COLO668 (cell line): ENCODE measurements at regions not wholly inside any gene's neighbourhood (a gene's known extent, or its start where the extent isn't known, plus 50 kb on each side); places are given as distances from the start of the nearest gene placed in this dataset.

Experiments used
- DNase-seq: peaks from one replicate; lab custom pipeline; 2025; ENCODE audit not compliant: unreplicated experiment; lab: John Stamatoyannopoulos, UW

DNA sequence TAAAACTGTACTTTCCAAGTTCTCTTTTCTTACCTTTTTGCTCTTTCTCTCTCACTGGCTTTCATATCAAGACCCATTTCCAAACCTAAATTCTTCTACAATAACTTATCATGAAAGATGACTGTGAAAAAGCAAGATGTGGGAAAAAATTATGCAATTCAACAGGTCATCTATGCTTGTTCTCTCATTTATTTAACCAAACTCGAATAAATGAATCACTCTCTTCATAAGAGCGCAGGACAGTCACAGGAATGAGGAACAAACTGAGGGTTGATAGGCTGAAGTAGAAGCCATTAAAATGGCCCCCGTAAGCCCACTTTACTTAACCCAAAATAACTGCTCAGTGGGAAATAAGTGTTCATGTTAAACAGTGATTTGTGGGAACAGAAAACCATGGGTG is 1289.7 kb upstream of the SORCS1 start:
- DNase-seq: no peak

DNA sequence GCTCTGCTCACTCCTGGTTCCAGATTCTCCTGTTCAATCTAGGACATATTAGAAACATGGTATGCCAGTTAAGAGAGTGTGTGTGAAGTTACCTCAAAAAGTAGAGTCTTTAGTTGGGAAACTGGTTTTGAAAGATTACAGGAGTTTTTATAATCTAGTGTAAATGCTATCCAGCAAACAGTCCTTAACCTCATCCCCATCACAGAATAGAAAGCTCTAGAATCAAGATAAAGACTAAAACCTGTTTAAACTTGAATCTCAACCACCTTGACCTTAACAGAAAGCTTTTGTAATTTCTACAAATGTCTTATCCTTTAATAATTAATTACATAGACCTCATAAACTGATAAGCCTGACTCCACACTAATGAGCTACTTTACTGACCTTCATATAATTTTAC is 1288.7 kb upstream of the SORCS1 start:
- DNase-seq: no peak

DNA sequence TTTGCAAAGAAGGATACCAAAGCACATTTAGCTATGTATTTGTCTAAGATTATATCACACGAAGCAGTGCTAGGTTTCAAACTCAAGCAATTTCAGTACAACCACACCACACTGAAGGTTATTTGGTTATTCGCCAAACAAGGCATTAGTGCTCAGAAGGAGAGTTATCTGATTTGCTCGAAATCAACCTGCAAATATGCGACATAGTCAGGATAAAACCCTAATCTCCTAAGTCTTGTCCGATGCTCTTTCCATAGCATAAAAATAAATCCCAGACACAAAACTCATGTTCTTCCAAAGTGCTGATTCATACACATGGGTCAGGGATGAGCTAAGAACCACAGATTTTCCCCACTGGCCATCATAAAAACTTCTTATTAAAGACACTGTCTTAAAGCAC is 1288.0 kb upstream of the SORCS1 start:
- no peak for DNase-seq

DNA sequence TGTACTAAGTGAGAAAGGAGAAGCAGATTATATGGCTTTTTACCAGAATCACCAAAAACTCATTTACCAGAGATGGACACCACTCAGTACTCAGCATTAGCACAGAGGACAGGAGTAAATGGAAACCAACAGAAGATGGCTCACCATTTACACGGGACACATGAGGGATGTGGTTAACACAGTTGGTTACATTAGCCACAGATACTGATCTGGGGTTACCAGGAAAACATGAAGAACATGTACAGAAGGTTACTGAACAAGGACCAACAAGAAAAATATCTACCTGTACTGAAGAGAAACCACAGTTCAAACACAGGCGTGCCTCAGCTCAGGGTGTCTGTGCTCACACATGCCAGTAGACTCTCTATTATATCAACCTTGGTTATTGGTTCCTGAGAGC is 1285.8 kb upstream of the SORCS1 start:
- no peak for DNase-seq

DNA sequence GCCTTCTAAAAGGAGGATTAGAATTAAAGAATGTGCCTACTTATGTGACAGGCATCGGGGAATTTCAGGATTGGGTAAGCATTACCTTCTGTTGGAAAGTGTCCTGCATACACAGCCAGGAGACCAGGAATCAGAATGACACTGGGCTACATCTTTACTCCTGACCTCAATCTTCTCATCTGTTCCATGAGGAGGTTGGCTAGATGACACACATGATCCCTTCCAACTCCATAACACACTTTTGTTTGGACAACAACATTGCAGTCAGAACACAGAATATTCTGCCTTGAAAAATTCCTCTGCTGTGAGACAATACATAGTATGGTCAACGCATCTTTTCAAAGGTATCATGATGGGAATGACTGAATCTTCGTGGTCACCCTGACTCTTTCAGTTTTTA is 1281.2 kb upstream of the SORCS1 start:
- DNase-seq: no peak

DNA sequence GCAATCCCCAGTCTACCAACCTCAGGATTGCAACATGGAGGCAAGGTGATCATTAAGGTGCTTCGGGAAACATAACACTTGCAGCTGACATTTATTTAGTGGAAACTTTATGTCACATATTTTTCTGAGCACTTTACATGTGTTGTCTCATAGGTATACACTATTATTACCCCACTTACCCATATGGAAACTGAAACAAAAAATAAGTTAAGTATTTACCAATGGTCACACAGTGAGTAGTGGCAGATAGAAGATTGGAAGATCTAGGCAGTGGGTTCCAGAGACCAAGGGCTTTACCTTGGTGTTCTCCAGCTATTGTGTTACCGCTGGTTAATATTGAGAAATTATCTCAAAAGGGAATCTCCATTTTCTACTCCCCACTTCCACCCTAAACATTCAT is 1279.1 kb upstream of the SORCS1 start:
- DNase-seq: no peak

DNA sequence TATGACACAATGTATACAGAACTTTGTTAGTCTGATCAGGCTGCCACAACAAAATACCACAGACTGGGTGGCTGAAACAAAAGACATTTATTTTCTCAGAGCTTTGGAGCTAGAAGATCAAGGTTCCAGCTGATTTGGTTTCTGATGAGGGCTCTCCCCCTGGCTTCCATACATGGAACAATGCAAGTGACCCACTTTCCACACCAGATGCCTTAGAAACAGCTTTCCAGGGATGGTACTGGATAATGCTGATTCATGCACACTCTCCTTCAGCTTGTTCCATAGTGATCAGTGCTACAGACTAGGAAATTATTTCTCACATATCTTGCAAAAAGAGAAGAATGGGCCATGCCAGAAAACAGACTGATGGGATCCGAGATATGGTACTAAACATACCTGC is 1274.9 kb upstream of the SORCS1 start:
- no peak for DNase-seq

DNA sequence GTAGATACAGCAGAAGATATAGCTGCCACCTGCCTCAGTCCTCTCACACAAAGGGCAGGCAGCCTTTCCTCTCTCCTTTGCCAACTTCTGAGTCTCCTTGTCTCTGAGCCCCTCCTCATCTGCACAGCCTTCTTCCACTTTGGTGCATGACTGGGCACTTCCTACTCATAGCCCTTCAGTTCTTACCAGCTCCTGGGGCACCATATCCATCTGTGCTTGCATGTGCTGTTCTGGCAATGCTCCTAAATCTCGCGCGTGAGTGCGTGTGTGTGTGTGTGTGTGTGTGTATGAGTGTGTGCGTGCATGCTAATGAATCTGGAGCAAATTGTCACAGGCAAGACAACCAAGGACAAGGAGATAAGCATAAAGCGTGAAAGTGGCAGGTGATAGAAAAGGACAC is 1271.6 kb upstream of the SORCS1 start:
- DNase-seq: no peak

DNA sequence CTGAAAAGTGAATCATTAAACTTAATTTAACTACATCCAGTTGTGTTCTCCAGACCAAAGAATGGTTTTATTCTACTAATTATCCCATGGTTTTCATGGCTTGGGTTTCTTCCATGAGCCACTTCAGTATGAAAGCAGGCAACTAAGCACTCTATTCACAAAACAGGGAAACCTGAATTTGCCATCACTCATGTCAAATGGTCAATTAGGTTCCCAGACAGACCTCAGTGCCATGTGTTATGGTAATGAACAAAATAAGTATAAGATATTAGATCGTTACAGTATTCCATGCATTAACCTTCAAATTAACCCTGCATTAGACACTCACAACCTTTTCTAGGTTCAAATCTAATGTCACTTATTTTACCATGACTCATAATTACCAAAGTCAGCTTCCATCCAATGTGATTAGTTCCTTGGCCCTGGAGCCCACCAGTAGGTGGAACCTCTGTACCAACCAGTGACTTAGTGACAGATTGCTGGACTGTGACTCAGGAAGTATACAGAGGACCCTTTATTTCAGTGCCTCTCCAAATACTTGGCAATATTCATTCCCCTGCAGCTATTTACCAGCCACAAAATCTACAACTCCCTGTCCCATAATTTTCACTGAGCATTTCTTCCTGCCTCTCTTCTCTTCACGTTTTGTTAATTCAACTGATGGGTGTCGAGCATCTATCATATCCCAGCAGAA is 1270.2 kb upstream of the SORCS1 start:
- no peak for DNase-seq

DNA sequence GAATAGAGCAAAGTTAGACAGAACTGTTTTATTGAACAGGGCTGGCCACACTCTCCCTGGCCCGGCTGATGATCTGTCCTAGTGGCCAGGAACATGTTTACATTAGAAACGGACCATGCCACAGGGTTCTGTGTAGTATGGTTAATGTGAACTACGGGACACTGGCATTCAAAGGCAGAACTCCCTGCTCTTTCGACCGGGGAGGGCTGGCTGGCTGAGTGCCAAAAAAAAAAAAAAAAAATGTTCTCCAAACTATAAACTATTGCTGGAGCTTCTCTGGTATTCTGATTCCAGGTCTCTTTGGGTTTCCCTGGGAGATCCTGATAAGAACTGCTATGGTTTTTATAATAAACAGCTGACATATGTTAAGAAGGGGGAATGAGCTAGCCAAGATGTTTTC is 1262.6 kb upstream of the SORCS1 start:
- peak; percentile 2 for DNase-seq

DNA sequence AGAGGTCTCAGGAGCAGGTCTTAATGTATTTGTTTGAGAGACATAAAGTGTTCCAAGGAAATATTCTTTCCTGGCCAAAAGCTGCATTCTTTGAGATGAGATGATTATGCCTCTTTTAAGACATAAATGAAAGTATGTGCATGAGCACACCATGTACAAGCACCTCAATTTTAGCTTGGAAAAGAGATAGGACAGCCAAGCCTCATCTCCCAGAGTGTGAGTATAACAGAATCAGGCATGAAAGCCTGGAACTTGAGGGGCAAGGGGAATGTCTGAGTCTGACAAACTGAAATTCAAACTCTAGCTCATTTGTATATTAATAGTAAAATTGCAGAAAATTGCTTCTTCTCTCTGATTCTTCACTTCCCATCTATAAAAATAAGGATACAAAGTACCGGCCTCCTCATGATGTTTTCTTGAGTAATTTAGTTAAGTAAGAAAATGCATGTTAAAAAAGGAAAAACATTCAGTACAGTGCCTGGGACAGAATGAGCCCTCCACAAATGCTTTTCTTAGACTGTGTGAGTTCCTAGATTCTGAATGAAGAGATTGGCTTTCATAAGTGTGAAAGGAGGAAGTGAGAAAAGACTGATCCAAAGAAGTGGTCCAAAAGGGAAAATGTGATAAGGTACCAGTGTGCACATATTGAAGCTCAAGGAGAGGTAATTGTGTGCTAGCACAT is 1260.9 kb upstream of the SORCS1 start:
- no peak for DNase-seq

DNA sequence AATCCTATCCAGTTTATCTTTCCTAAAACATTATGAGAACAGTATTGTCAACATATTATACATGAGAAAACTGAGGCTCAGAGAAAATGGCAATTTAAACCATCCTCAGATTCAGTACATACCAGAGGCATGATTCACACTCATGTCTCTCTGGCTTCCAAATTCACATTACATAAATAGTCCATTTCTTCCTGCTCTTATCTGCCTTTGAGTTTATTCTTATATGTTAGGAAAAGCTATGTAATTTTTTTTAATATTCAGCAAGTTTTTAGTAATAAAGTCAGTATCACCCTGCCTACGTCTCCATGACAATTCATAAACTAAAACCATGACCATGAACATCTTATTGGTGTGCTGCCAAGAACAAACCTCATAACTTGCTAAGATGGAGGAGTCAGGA is 1260.2 kb upstream of the SORCS1 start:
- no peak for DNase-seq

DNA sequence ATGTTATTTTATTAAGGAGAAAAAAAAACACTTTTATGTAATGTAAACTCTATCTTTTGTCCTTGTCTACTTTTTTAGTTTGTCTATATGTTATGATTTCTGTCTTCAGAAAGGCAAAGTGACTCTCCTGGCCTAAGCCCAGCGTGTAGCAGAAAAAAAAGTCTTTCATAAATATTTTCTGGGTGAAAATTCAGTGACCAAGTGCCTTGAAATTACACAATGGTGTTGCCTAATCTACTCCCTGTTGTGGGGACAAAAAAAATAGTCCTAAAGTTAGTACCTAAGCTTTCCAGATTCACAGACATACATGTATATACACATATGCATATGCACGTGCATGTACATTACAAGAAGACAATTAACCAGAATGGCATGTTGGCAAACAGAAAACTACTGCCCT is 1257.8 kb upstream of the SORCS1 start:
- no peak for DNase-seq

DNA sequence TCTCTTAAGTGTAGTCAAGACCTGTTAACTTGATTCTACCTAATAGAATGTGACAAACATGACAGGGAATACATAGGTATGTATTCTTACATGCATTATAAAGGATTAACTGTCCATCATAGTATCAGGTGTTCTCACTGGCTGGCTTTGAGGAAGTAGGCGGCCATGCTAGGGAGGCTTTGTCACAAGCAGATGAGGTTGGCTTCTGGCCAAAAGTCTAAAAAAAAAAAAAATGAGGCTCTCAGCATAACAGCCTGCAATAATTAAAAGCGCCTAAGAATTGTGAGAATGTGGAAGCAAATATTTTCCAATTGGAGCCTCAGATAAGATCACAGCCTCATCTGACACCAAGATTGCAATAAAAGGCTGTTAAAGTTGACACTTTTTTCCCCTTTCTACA is 1256.8 kb upstream of the SORCS1 start:
- peak; percentile 8 for DNase-seq

DNA sequence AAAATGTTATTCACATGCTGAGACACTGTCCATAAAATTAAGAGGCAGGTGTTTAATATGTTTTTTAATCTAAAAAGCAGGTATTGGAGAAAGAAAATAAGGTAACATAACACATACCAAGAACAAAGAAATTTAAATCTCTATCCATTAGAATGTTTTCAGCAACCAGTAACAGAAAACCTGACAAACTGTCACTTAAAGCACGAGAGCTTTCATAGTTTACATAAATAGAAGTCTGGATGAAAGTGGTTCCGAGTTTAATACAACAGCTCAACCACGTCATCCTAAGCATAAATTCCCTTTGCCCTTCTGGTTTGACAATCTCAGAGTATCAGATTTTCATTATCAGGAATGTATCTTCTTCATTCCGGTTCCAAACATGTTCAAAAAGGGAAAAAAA is 1249.4 kb upstream of the SORCS1 start:
- DNase-seq: no peak

DNA sequence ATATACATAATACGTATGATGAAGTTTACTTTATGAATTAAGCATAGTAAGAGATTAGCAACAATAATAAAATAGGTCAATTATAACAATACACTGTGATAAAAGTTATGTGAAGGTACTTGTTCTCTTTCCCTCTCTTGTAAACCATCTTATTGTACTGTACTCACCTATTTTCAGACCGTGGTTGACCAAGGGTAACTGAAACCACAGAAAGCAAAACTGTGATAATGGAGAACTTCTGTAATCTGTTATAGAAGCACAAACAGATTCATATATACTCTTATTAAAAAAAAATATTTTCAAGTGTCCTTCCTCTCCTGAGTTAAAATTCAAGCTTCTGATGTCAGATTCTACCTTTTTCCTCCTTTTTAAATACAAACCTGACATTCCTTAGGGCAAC is 1247.8 kb upstream of the SORCS1 start:
- DNase-seq: no peak

DNA sequence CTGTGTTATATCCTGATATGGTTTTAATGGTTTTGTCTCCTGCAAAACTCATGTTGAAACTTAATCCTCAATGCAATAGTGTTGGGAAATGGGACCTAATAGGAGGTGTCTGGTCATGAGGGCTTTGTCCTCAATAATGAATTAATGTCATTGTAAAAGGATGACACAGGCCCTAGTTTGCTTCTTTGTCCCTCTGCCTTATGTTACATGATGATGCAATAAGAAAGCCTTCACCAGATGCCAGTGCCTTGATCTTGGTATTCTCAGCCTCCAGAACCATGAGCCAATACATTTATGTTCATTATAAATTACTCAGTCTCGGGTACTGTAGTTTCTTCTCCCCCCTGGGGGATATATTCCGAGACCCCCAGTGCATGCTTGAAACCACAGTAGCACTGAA is 1247.4 kb upstream of the SORCS1 start:
- DNase-seq: no peak

DNA sequence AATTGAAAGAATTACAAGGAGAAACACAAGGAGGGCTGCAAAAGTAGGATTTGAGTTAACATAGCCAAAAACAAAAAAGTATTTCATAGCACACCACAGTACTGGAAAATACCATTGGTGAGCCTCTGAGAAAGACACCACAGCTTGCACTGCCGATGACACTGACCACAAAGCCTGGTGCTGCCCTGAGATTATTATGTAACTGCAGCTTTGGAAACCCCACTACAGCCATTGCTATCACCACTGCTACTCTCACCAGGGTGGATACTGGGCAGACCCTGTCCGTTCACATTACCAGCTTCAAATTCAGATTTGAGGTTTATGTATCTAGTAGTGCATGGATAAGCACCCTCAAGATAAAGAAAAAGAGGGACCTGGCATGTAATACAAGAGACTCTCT is 1246.7 kb upstream of the SORCS1 start:
- DNase-seq: no peak

DNA sequence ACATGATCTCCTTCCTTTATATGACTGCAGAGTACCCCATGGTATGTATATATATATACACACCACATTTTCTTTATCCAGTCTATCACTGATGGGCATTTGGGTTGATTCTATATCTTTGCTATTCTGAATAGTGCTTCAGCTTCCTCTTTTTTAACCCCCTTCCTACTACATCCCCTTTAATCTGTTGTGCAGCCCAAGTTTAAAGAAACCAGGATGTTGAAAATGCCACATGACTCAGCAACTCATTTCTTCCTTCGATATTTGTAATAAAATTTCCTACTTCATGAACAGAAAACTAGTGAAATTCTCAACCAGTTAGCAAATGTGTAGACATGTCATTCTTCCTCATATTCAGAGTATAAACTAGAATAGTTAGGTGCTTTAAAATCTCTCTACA is 1245.7 kb upstream of the SORCS1 start:
- no peak for DNase-seq

DNA sequence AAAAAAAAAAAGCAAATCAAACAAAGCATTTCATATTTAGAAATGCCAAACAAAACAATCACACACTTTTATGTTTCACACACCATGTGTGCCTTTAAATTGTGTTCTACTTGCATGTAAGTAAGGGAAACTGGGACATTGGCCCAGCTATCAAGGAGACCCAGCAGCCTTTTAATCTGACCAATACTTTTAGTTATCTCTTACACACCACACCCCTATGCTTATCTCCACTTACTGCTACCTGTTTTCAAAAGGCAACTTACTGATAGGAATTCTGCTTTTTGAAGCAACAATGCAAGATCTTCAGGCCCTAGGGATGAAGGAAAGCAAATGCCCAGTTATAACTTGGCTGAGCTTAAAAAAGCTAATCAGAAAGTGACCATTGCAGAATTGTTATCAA is 1244.8 kb upstream of the SORCS1 start:
- no peak for DNase-seq

DNA sequence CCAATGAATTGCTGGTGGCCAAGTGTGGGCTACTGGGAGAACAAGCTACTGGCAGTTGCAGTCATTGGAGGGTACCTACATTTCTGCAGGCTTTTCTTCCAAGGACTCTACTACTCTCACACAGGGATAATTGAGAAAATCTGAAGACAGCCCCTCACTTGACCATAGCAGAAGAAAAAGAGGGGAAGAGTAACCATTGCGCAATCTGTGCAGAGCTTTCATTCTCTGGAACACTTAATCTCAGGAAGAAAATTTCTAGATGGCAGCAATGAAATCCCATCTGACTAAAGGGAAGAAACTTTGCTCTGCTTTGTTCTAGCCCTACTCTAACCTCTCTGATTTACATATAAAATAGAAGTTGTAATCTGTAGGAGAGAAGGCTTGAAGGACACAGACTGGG is 1239.6 kb upstream of the SORCS1 start:
- DNase-seq: no peak

DNA sequence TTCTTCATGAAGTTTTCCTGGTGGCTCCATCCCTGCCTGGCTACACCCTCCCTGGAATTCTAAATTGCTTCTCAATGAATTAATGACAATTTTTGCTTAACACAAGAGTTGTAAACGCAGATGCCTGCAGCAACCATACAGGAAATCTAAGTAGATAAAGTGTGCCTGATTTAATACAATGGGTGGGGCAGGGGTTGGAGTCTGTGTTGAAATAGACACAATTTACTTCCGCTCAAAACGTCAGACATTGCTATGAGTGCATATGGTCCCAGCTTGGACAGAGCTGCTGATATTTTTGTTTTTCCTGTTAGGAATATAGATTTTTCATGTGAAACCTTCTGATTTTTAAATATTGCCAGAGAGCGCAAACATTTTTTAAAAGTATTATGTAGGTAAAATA is 1235.0 kb upstream of the SORCS1 start:
- no peak for DNase-seq

DNA sequence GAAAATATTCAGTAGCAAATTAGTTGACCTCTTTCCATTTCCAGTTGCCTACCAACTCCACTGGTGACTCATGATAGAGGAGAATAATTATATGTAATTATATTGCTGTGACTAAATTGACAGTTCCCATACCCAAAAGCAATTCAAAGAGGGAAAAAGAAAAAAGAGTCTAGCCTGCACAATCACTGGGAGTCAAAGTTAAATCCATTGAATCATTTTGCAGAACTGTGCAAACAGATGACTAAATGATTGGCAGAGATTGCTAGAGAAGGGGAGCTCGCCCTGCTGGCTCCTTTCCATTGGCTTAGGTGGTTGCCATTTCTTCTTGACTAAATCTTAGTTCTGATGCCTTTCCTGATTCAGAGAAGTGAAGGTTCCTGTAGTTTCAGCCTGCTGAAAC is 1228.6 kb upstream of the SORCS1 start:
- DNase-seq: no peak
